HepG2 (cell line): ENCODE measurements at regions not wholly inside any gene's neighbourhood (a gene's known extent, or its start where the extent isn't known, plus 50 kb on each side); places are given as distances from the start of the nearest gene placed in this dataset.

ENCODE experiments used
- CTCF ChIP-seq: sonication (generic); formaldehyde crosslinking; IDR thresholded peaks from 2 replicates; pipeline ENCODE4 v1.5.0; 2020; ENCODE audit warnings: mild to moderate bottlenecking, missing genetic modification reagents, moderate library complexity
- ETV6 ChIP-seq: sonication (generic); formaldehyde crosslinking; conservative IDR thresholded peaks from 2 replicates; pipeline ENCODE4 v1.4.0; 2020; ENCODE audit warnings: missing genetic modification reagents
- JUN ChIP-seq: sonication (generic); formaldehyde crosslinking; IDR thresholded peaks from 2 replicates; pipeline ENCODE4 v1.4.0; 2020; ENCODE audit warnings: mild to moderate bottlenecking, missing genetic modification reagents
- KAT7 ChIP-seq: IDR thresholded peaks from 2 replicates; pipeline ENCODE4 v1.6.1; 2018; ENCODE audit warnings: borderline replicate concordance, missing compliant biosample characterization
- LCORL ChIP-seq, 2 experiments: fragments of 450-650 bp in 1 of 2; sonication (generic) in 1 of 2; formaldehyde crosslinking in 1 of 2; IDR thresholded peaks; 2 replicates each; pipeline versions ENCODE4 v1.5.0 to v1.6.1; 2017 to 2020; ENCODE audit warnings: antibody characterized with exemption in 1 of 2, missing genetic modification reagents in 1 of 2
- NBN ChIP-seq: fragments of 450-650 bp; conservative IDR thresholded peaks from 2 replicates; pipeline ENCODE4 v1.6.1; 2017
- PAX8 ChIP-seq: sonication (generic); formaldehyde crosslinking; IDR thresholded peaks from 2 replicates; pipeline ENCODE4 v1.8.0; 2022; ENCODE audit warnings: mild to moderate bottlenecking, missing genetic modification reagents, borderline replicate concordance
- RFX5 ChIP-seq: IDR thresholded peaks from 2 replicates; pipeline ENCODE4 v1.6.1; 2011; ENCODE audit warnings: low read depth, low read length, improper control_type of control experiment
- TAF1 ChIP-seq: sonication (generic); formaldehyde crosslinking; IDR thresholded peaks from 2 replicates; pipeline ENCODE4 v1.4.0; 2020; ENCODE audit warnings: missing genetic modification reagents
- ZNF362 ChIP-seq: sonication (generic); formaldehyde crosslinking; IDR thresholded peaks from 2 replicates; pipeline ENCODE4 v1.4.0; 2020; ENCODE audit warnings: missing genetic modification reagents, mild to moderate bottlenecking, borderline replicate concordance
- ZNF615 ChIP-seq: sonication (generic); formaldehyde crosslinking; IDR thresholded peaks from 2 replicates; pipeline ENCODE4 v1.5.0; 2020; ENCODE audit warnings: mild to moderate bottlenecking, missing genetic modification reagents, borderline replicate concordance

DNA sequence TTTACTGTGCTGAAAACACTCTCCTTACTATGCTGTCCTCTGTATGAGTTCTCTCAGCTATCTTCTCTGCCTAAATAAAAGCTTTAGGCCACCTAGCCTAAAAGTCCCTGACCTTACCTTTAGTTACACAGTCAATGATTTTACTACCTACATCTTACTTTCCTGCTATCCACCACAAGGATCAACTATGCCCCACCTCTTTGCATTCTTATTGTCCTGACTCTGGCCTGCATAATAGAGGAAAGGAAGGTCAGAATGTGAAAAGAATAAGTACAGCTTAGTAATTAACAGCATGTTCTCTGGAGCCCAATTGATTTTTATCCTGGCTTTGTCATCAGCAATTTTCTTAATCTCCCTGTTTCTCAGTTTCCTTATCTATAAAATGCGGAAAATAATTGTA is 1257.8 kb downstream of the RPA4 start:
- TF ChIP-seq TAF1 (CRISPR knock-in tag) (no peak), RFX5 (no peak), PAX8 (CRISPR knock-in tag) (no peak), KAT7 (no peak), NBN (no peak), ZNF615 (CRISPR knock-in tag) (no peak), JUN (CRISPR knock-in tag) (no peak), LCORL (IDR thresholded peaks at IDR 0.05) (no peak), LCORL (CRISPR knock-in tag; IDR thresholded peaks at IDR 0.05) (no peak), ETV6 (no peak), ZNF362 (CRISPR knock-in tag) (no peak), CTCF (CRISPR knock-in tag) (no peak)
